KMS-11 (cell line): ENCODE measurements at regions not wholly inside any gene's neighbourhood (a gene's known extent, or its start where the extent isn't known, plus 50 kb on each side); places are given as distances from the start of the nearest gene placed in this dataset.

Source experiments
- H2AFZ ChIP-seq: fragments of 200-600 bp; sonication (generic); 2 replicates; pipeline ENCODE4 v1.6.1; 2016; ENCODE audit warnings: antibody characterized with exemption, mixed run types, low read depth
- H3K27ac ChIP-seq: fragments of 200-600 bp; sonication (generic); 2 replicates; pipeline ENCODE4 v1.6.1; 2016; ENCODE audit warnings: mild to moderate bottlenecking, mixed run types
- H3K27me3 ChIP-seq: fragments of 200-600 bp; sonication (generic); 2 replicates; pipeline ENCODE4 v1.6.1; 2017; ENCODE audit warnings: mild to moderate bottlenecking, low read depth, mixed run types, moderate library complexity; ENCODE audit not compliant: insufficient read depth
- H3K36me3 ChIP-seq: fragments of 200-600 bp; sonication (generic); 2 replicates; pipeline ENCODE4 v1.6.1; 2017; ENCODE audit warnings: mild to moderate bottlenecking, mixed run types; ENCODE audit not compliant: insufficient read depth
- H3K4me1 ChIP-seq: fragments of 200-600 bp; sonication (generic); 2 replicates; pipeline ENCODE4 v1.6.1; 2016; ENCODE audit warnings: mild to moderate bottlenecking, low read depth, mixed run types; ENCODE audit not compliant: poor library complexity, severe bottlenecking
- H3K4me2 ChIP-seq: fragments of 200-600 bp; sonication (generic); 2 replicates; pipeline ENCODE4 v1.7.0; 2016; ENCODE audit warnings: mild to moderate bottlenecking, mixed run types
- H3K4me3 ChIP-seq: fragments of 200-600 bp; sonication (generic); IDR thresholded peaks from 2 replicates; pipeline ENCODE4 v1.6.1; 2017; ENCODE audit warnings: low read depth, low read length, mixed read lengths; ENCODE audit not compliant: insufficient read depth
- H3K79me2 ChIP-seq: fragments of 200-600 bp; sonication (generic); 2 replicates; pipeline ENCODE4 v1.6.1; 2016; ENCODE audit warnings: low read depth, mixed run types; ENCODE audit not compliant: insufficient read depth
- H3K9ac ChIP-seq: fragments of 200-600 bp; sonication (generic); 2 replicates; pipeline ENCODE4 v1.6.1; 2016; ENCODE audit warnings: mild to moderate bottlenecking, mixed run types
- H4K20me1 ChIP-seq: fragments of 200-600 bp; sonication (generic); 2 replicates; pipeline ENCODE4 v1.6.1; 2016; ENCODE audit warnings: mild to moderate bottlenecking, mixed run types; ENCODE audit not compliant: insufficient read depth
- TF ChIP-seq, protein P1 (sequence below): fragments of 200-600 bp; sonication (generic); conservative IDR thresholded peaks from 2 replicates; pipeline ENCODE4 v1.6.1; 2017; ENCODE audit warnings: low read depth, mild to moderate bottlenecking, antibody characterized with exemption, low read length, moderate library complexity, mixed read lengths

DNA sequence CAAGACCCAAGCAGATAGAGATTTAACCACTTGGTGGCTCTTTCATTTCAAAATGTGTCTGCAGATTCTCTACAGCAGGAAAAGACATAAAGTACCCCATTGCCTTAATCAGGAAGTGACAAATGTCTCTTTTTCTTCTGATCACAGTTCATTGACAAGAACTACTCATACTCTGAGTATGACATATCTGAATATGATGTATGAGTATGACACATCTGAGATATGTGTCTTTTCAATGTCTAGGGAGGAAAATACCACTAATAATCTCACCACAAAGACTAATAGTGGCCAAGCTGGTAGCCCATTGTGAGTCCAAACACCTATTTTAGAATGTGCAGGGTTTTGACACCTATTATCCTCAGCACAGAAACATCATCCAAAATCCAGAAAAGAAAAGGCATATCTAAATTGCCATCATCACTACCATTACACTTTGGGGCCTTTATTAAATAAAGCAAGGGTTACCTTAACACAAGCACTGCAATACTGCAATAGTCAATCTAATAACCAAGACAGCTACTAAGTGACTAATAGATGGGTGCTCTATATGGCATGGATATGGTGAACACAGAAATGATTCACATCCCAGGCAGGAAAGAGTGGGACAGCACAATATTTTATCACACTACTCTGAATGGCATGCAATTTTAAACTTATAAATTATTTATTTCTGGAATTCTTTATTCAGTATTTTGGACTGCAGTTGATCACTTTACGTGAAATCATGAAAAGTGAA is 243.7 kb upstream of the FAR2 start:
- Histone ChIP-seq H3K27ac (no peak overlapping the region), H3K4me3 (no peak overlapping the region), H3K4me1 (no peaks in the 10 kb centered on the region), H2AFZ (no peak overlapping the region), H3K27me3 (no peaks in the 10 kb centered on the region), H3K36me3 (no peaks in the 10 kb centered on the region), H3K4me2 (no peak overlapping the region), H4K20me1 (no peaks in the 10 kb centered on the region), H3K79me2 (no peaks in the 10 kb centered on the region), H3K9ac (no peak overlapping the region)
- TF ChIP-seq, protein P1, sequence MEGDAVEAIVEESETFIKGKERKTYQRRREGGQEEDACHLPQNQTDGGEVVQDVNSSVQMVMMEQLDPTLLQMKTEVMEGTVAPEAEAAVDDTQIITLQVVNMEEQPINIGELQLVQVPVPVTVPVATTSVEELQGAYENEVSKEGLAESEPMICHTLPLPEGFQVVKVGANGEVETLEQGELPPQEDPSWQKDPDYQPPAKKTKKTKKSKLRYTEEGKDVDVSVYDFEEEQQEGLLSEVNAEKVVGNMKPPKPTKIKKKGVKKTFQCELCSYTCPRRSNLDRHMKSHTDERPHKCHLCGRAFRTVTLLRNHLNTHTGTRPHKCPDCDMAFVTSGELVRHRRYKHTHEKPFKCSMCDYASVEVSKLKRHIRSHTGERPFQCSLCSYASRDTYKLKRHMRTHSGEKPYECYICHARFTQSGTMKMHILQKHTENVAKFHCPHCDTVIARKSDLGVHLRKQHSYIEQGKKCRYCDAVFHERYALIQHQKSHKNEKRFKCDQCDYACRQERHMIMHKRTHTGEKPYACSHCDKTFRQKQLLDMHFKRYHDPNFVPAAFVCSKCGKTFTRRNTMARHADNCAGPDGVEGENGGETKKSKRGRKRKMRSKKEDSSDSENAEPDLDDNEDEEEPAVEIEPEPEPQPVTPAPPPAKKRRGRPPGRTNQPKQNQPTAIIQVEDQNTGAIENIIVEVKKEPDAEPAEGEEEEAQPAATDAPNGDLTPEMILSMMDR: no peak

DNA sequence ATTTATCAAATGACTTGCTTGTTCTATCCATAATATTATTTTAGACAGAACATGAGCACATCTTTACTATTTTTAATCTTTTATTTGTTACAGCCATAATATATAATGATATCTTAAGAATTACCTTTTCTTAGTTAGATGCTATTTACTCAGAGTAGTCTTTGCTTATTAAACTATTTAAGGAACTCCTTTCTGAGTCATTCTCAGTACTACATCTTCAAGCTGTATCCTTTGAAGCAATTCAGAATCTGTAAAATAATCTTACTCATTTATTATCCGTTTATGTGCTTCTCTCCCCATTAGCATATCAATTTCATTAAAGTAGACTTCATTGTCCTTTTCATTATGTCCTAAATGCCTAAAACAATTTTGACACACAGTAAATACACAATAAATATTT is 240.4 kb upstream of the FAR2 start:
- H4K20me1 ChIP-seq: no peaks in the 10 kb centered on the region
- H3K4me1 ChIP-seq: no peaks in the 10 kb centered on the region
- H2AFZ ChIP-seq: no peak overlapping the region
- no peak overlapping the region for H3K4me3 ChIP-seq
- no peak overlapping the region for H3K27ac ChIP-seq
- TF ChIP-seq, protein P1: no peak
- H3K27me3 ChIP-seq: no peaks in the 10 kb centered on the region
- no peaks in the 10 kb centered on the region for H3K79me2 ChIP-seq
- no peaks in the 10 kb centered on the region for H3K36me3 ChIP-seq
- H3K9ac ChIP-seq: no peak overlapping the region
- no peak overlapping the region for H3K4me2 ChIP-seq

DNA sequence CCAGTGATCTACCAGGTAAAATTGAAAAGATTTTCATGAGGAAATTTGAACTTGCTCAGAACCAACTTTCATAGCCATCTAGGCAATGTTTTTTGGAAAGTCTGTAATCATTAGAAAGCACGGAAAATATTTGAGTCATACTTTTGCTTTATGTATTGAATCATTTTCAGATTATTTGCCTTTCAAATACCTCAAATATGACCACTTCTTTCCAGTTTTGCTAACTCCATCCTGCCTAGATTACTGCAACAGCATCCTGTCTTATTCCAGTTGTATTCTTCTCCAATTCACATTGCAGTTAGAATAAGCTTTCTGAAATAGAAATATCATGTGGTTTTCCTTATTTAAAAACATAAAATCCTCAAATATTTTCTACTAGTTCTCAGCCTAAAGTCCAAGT is 239.8 kb upstream of the FAR2 start:
- no peak overlapping the region for H2AFZ ChIP-seq
- TF ChIP-seq, protein P1: no peak
- no peak overlapping the region for H3K4me2 ChIP-seq

DNA sequence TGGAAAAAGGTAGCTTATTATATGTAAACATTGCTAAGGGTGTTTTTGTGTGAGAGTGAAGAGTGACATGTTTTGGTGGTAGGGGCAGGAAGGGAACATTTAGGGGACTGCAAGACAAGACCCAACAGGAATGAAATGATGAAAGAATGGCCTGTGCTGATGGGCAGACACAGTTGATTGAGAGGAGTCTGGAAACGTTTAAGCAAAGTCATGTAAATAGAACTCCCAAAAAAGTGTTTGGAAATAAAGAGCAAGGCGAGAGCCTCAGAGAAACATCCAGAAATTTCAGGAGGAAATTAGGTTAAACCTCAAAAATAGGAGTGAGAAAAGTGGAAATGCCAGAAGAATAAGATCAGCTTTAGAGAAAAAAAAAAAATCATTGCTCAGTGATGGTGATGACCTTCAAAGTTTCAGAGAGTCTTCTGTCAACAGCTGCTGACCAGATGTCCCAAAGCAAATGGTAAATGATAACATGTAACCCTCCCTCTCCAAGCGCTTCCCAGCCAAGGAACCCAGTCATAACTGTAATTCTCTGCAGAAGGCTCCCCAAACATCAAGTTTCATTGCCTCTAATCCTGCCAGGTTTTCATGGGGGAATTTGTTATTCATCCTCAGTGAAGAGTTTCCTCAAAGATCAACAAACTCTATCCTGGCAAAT is 223.2 kb upstream of the FAR2 start:
- H3K9ac ChIP-seq: no peak overlapping the region
- TF ChIP-seq, protein P1: no peak

More for the DNA sequence above, 239.8 kb upstream of the FAR2 start:
- H3K9ac ChIP-seq: no peak overlapping the region
- no peak overlapping the region for H3K27ac ChIP-seq
- no peaks in the 10 kb centered on the region for H3K27me3 ChIP-seq
- no peaks in the 10 kb centered on the region for H3K36me3 ChIP-seq
- no peak overlapping the region for H3K4me3 ChIP-seq
- no peaks in the 10 kb centered on the region for H4K20me1 ChIP-seq
- no peaks in the 10 kb centered on the region for H3K79me2 ChIP-seq
- no peaks in the 10 kb centered on the region for H3K4me1 ChIP-seq

More for the DNA sequence above, 223.2 kb upstream of the FAR2 start:
- Histone ChIP-seq H3K4me3 (no peak overlapping the region), H4K20me1 (no peaks in the 10 kb centered on the region), H3K27me3 (no peaks in the 10 kb centered on the region), H3K79me2 (no peaks in the 10 kb centered on the region), H3K27ac (no peak overlapping the region), H3K36me3 (no peaks in the 10 kb centered on the region), H3K4me1 (no peaks in the 10 kb centered on the region), H2AFZ (no peak overlapping the region), H3K4me2 (no peak overlapping the region)
